B cell (primary cell): ENCODE measurements at regions not wholly inside any gene's neighbourhood (a gene's known extent, or its start where the extent isn't known, plus 50 kb on each side); places are given as distances from the start of the nearest gene placed in this dataset.

Source experiments
- ATAC-seq: fragments of 200-7000 bp; cut with Tn5 transposase; one replicate; pipeline ENCODE4 v1.10.0; 2021; ENCODE audit warnings: low read depth, mild to moderate bottlenecking, moderate number of reproducible peaks, moderate library complexity
- CTCF ChIA-PET: fragments of 350-600 bp; sonication (Branson Sonifier 250); formaldehyde crosslinking; loops from one replicate; lab custom pipeline; 2021; ENCODE audit warnings: antibody characterized with exemption, inconsistent platforms; lab: Charles Lee
- POLR2A ChIA-PET: fragments of 350-600 bp; sonication (Branson Sonifier 250); formaldehyde crosslinking; loops from one replicate; lab custom pipeline; 2021; ENCODE audit warnings: antibody characterized with exemption; lab: Charles Lee
- DNase-seq: peaks from one replicate; pipeline ENCODE4 v3.0.0; 2013
- H2AFZ ChIP-seq: 2 replicates; pipeline ENCODE4 v1.6.1; 2012; ENCODE audit warnings: mild to moderate bottlenecking, low read depth, low read length; ENCODE audit not compliant: insufficient read depth, poor library complexity, severe bottlenecking
- H3K27ac ChIP-seq, 2 donors: 1 replicate in 1 of 2; 2 replicates in 1 of 2; pipeline ENCODE4 v1.5.1; 2012 to 2013; ENCODE audit warnings: low read length in 2 of 2, mild to moderate bottlenecking in 2 of 2, moderate library complexity in 1 of 2
- H3K27me3 ChIP-seq, 4 experiments: fragments of 200-600 bp in 1 of 4; sonication (generic) in 1 of 4; replicated peaks in 1 of 4; 1 replicate in 2 of 4; 2 replicates in 2 of 4; pipeline versions ENCODE4 v1.6.1 to v1.7.0; 2013 to 2016; ENCODE audit warnings: low read length in 3 of 4, mild to moderate bottlenecking in 2 of 4, mixed read lengths in 1 of 4, moderate library complexity in 1 of 4; ENCODE audit not compliant: insufficient read depth in 4 of 4, control insufficient read depth in 3 of 4; ENCODE audit errors: control extremely low read depth in 1 of 4
- H3K36me3 ChIP-seq, 2 experiments: replicated peaks in 1 of 2; 1 replicate in 1 of 2; 2 replicates in 1 of 2; pipeline versions ENCODE4 v1.6.1 to v1.7.1; 2013; ENCODE audit warnings: low read length in 1 of 2; ENCODE audit not compliant: insufficient read depth in 2 of 2, control insufficient read depth in 1 of 2; ENCODE audit errors: control extremely low read depth in 1 of 2, extremely low read depth in 1 of 2
- H3K4me1 ChIP-seq, 2 donors: fragments of 200-600 bp in 1 of 2; sonication (generic) in 1 of 2; 1 replicate in 1 of 2; 2 replicates in 1 of 2; pipeline versions ENCODE4 v1.5.1 to v1.6.1; 2013 to 2017; ENCODE audit warnings: low read length in 2 of 2; ENCODE audit not compliant: control insufficient read depth in 2 of 2, insufficient read depth in 2 of 2
- H3K4me2 ChIP-seq: replicated peaks from 2 replicates; pipeline ENCODE3; 2012; ENCODE audit warnings: mild to moderate bottlenecking, low read depth, low read length; ENCODE audit not compliant: poor library complexity, severe bottlenecking
- H3K4me3 ChIP-seq, 5 experiments: fragments of 200-600 bp in 1 of 5; sonication (generic) in 1 of 5; 1 replicate in 3 of 5; 2 replicates in 2 of 5; pipeline versions ENCODE4 v1.5.1 to v1.7.0; 2011 to 2016; ENCODE audit warnings: low read length in 4 of 5, mild to moderate bottlenecking in 4 of 5, low read depth in 2 of 5, control low read depth in 1 of 5, moderate library complexity in 1 of 5; ENCODE audit not compliant: insufficient read depth in 1 of 5; ENCODE audit errors: control extremely low read depth in 1 of 5, extremely low read depth in 1 of 5
- H3K79me2 ChIP-seq: fragments of 200-600 bp; sonication (generic); one replicate; pipeline ENCODE4 v1.6.0; 2016; ENCODE audit warnings: low read length; ENCODE audit not compliant: control insufficient read depth, insufficient read depth
- H3K9ac ChIP-seq: fragments of 200-600 bp; sonication (generic); 2 replicates; pipeline ENCODE4 v1.6.1; 2017; ENCODE audit warnings: mild to moderate bottlenecking, low read length, moderate library complexity
- H3K9me3 ChIP-seq, 3 donors: one replicate each; pipeline versions ENCODE4 v1.6.1 to v1.7.1; 2013; ENCODE audit warnings: low read length in 2 of 3; ENCODE audit not compliant: control insufficient read depth in 2 of 3, insufficient read depth in 1 of 3; ENCODE audit errors: control extremely low read depth in 1 of 3
- H4K20me1 ChIP-seq: 2 replicates; pipeline ENCODE4 v1.6.0; 2012; ENCODE audit warnings: mild to moderate bottlenecking, low read length; ENCODE audit not compliant: insufficient read depth, control insufficient read depth, poor library complexity, severe bottlenecking
- H3K27ac Mint-ChIP-seq: one replicate; pipeline ENCODE4 v1.8.0; 2021; ENCODE audit warnings: mixed read lengths
- H3K27me3 Mint-ChIP-seq: one replicate; pipeline ENCODE4 v1.8.0; 2021; ENCODE audit warnings: mixed read lengths
- H3K4me1 Mint-ChIP-seq: one replicate; pipeline ENCODE4 v1.8.0; 2021; ENCODE audit warnings: mixed read lengths
- H3K4me3 Mint-ChIP-seq: one replicate; pipeline ENCODE4 v1.8.0; 2021; ENCODE audit warnings: mixed read lengths
- H3K9me3 Mint-ChIP-seq: one replicate; pipeline ENCODE4 v1.8.0; 2022; ENCODE audit warnings: mixed read lengths; ENCODE audit not compliant: insufficient read depth
- EZH2 ChIP-seq: IDR thresholded peaks from 2 replicates; pipeline ENCODE4 v1.6.1; 2012; ENCODE audit warnings: borderline replicate concordance, low read depth, mild to moderate bottlenecking, moderate library complexity, low read length; ENCODE audit not compliant: insufficient read depth, poor library complexity, severe bottlenecking
- WGBS: methylation state at CpG from one replicate; pipeline ENCODE4 v1.1.5; 2013; ENCODE audit warnings: missing lambda C conversion rate; ENCODE audit not compliant: insufficient coverage; 5-methylcytosine and 5-hydroxymethylcytosine counted together
- intact Hi-C: fragments of 100-400 bp; cut with micrococcal nuclease; formaldehyde crosslinking; loops from one replicate; pipeline ENCODE4 v1.10.0; 2022
- TF ChIP-seq, protein P1 (sequence below): fragments of 200-600 bp; IDR thresholded peaks from one replicate; pipeline ENCODE4 v1.8.0; 2022; ENCODE audit warnings: antibody characterized with exemption, mild to moderate bottlenecking

DNA sequence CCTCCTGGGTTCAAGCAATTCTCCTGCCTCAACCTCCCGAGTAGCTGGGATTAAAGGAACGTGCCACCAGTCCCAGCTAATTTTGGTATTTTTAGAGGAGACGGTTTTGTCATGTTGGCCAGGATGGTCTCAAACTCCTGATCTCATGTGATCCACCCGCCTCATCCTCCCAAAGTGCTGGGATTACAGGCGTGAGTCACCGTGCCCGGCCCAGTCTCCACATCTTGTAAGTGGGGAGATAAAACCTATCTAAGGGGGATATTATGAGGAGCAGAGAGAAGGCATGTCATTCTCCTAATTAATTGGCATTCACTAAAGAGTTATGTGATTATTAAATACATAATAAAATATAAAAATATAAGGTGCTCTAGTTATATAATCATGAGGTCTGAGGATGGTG is 94.1 kb upstream of the BOD1 start:
- ChIA-PET POLR2A (no interaction called here), CTCF (no interaction called here)
- Histone ChIP-seq H3K27ac (no peak overlapping the region), H3K79me2 (no peaks in the 10 kb centered on the region), H3K36me3 (no peaks in the 10 kb centered on the region), H3K27me3 (peaks cover 0 to 6% (median 0%) of the 10 kb centered on the region in 4 experiments), H3K9ac (no peak overlapping the region), H3K4me2 (no peak overlapping the region), H3K4me3 (no peak overlapping the region), H4K20me1 (no peaks in the 10 kb centered on the region), H3K4me1 (peaks cover 32 to 52% of the 10 kb centered on the region in 2 donors), H2AFZ (no peak overlapping the region), H3K9me3 (no peaks in the 10 kb centered on the region)
- Mint-ChIP-seq H3K9me3 (no peaks in the 10 kb centered on the region), H3K27ac (no peak overlapping the region), H3K4me1 (peaks cover 60% of the 10 kb centered on the region), H3K27me3 (no peaks in the 10 kb centered on the region), H3K4me3 (no peak overlapping the region)
- DNase-seq (no peak), ATAC-seq (no peak)
- WGBS: 100% methylated on average over 2 of the region's 7 CpGs
- no peak for TF ChIP-seq EZH2
- TF ChIP-seq, protein P1, sequence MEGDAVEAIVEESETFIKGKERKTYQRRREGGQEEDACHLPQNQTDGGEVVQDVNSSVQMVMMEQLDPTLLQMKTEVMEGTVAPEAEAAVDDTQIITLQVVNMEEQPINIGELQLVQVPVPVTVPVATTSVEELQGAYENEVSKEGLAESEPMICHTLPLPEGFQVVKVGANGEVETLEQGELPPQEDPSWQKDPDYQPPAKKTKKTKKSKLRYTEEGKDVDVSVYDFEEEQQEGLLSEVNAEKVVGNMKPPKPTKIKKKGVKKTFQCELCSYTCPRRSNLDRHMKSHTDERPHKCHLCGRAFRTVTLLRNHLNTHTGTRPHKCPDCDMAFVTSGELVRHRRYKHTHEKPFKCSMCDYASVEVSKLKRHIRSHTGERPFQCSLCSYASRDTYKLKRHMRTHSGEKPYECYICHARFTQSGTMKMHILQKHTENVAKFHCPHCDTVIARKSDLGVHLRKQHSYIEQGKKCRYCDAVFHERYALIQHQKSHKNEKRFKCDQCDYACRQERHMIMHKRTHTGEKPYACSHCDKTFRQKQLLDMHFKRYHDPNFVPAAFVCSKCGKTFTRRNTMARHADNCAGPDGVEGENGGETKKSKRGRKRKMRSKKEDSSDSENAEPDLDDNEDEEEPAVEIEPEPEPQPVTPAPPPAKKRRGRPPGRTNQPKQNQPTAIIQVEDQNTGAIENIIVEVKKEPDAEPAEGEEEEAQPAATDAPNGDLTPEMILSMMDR: no peak
- intact Hi-C loops: no loop called here

DNA sequence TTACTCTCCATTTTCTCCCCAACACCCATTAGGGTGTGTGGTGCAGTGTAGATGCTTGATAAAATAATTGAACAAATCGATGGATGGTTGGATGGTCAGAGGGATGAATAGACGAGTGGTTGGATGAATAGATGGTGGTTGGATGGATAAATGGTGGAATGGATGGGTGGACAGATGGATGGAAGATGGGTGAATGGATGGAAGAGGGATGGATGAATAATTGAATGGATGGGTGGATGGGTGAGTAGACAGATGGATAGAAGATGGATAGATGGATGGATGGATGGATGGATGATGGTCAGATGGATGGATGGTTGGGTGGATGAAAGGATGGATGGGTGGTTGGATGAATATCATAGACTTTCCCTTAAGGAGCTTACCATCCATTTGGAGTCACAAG is 95.0 kb upstream of the BOD1 start:
- Histone ChIP-seq H3K79me2 (no peaks in the 10 kb centered on the region), H3K4me2 (no peak overlapping the region), H3K4me1 (peaks cover 32 to 47% of the 10 kb centered on the region in 2 donors), H3K27ac (no peak overlapping the region), H3K9ac (no peak overlapping the region), H3K27me3 (peaks cover 0 to 5% (median 0%) of the 10 kb centered on the region in 4 experiments), H3K4me3 (no peak overlapping the region), H3K9me3 (no peaks in the 10 kb centered on the region), H4K20me1 (no peaks in the 10 kb centered on the region), H2AFZ (no peak overlapping the region), H3K36me3 (no peaks in the 10 kb centered on the region)
- H3K4me3 Mint-ChIP-seq: no peak overlapping the region
- DNase-seq (no peak), ATAC-seq (no peak)
- H3K4me1 Mint-ChIP-seq: peaks cover 59% of the 10 kb centered on the region
- WGBS: 91% methylated on average over 2 of the region's 2 CpGs
- TF ChIP-seq, protein P1: no peak
- TF ChIP-seq EZH2: no peak
- ChIA-PET CTCF (interaction anchor here (1.9 kb wide), 1 partner anchor 11 kb away, joined by 4 read pairs; no protein-coding TSS in a partner anchor), POLR2A (no interaction called here)
- intact Hi-C loops: no loop called here
- H3K27ac Mint-ChIP-seq: no peak overlapping the region
- no peaks in the 10 kb centered on the region for H3K27me3 Mint-ChIP-seq
- H3K9me3 Mint-ChIP-seq: no peaks in the 10 kb centered on the region
